Gastrocnemius medialis (tissue), 4 donors: ENCODE measurements at regions not wholly inside any gene's neighbourhood (a gene's known extent, or its start where the extent isn't known, plus 50 kb on each side); places are given as distances from the start of the nearest gene placed in this dataset.

Source experiments
- CTCF ChIP-seq, 5 experiments: fragments of 450-650 bp in 3 of 5; fragments of 200-600 bp in 2 of 5; sonication (generic) in 2 of 5; IDR thresholded peaks in 4 of 5; conservative IDR thresholded peaks in 1 of 5; 1 replicate in 4 of 5; 2 replicates in 1 of 5; pipeline ENCODE4 v1.5.1; 2016 to 2019; ENCODE audit warnings: antibody characterized with exemption in 5 of 5, mild to moderate bottlenecking in 3 of 5, moderate library complexity in 3 of 5
- POLR2A ChIP-seq, 2 donors: fragments of 450-650 bp; IDR thresholded peaks; one replicate each; pipeline ENCODE4 v1.6.1; 2017; ENCODE audit warnings: antibody characterized with exemption in 2 of 2, mild to moderate bottlenecking in 2 of 2, moderate library complexity in 2 of 2

GRCh38 chrX:112380541-112381278 is 298.1 kb upstream of the TRPC5 start:
- no peak for TF ChIP-seq CTCF (IDR thresholded peaks at IDR 0.05 in 4 of 5, conservative IDR thresholded peaks at IDR 0.05 in 1 of 5)
- TF ChIP-seq POLR2A (IDR thresholded peaks at IDR 0.05) = no peak
